ENCODE measurements at regions not wholly inside any gene's neighbourhood (a gene's known extent, or its start where the extent isn't known, plus 50 kb on each side); places are given as distances from the start of the nearest gene placed in this dataset.

- TF ChIP-seq CTCF (IDR thresholded peaks at IDR 0.05) (no peak), POLR2A (IDR thresholded peaks at IDR 0.05) (no peak)
These were observed 524.5 kb downstream of the GALC start for GRCh38 chr14:87468531-87468930.

Measured in body of pancreas (tissue), 4 donors.